ENCODE measurements at regions not wholly inside any gene's neighbourhood (a gene's known extent, or its start where the extent isn't known, plus 50 kb on each side); places are given as distances from the start of the nearest gene placed in this dataset.
A peak's percentile ranks its signal among the peaks of the same experiment; 100 is the strongest.

DNA sequence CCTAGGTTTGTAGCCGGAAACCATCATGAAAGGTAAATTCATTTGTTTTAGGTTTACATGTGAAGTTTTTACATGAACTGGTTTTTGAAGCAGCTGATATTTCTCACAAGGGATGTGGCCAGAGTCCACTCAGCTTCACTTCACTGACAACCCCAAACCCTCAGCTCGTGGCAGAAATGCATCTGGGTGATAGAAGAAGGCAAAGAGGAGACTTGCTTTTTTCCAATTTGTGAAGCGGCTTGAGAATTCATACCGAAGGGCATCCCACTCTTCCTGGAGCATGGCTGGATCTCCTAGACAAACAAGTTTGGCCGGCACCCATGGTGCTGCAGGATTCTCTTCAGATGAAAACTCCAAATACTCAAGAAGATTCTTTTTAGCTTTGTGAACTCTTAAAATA, 392.8 kb upstream of the CNR1 start:
- no peak for DNase-seq

DNA sequence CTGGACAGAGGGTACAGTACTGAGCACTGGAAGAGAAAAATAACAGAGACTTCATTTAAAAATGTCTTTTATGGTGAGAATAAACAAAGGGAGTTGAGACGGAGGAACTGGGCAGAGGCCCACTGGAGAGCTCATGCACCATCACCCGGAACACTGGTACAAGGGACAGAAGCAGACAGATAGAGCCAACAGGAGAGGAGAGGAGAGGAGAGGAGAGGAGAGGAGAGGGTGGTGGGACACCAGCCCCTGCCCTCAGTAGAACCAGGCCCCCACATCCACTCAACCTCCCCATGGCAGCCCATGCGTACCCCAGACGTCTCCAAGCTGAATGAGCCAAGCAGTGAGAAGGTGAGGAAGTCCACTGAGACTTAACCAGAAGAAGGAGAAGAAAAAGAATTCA, 390.5 kb upstream of the CNR1 start:
- no peak for DNase-seq

DNA sequence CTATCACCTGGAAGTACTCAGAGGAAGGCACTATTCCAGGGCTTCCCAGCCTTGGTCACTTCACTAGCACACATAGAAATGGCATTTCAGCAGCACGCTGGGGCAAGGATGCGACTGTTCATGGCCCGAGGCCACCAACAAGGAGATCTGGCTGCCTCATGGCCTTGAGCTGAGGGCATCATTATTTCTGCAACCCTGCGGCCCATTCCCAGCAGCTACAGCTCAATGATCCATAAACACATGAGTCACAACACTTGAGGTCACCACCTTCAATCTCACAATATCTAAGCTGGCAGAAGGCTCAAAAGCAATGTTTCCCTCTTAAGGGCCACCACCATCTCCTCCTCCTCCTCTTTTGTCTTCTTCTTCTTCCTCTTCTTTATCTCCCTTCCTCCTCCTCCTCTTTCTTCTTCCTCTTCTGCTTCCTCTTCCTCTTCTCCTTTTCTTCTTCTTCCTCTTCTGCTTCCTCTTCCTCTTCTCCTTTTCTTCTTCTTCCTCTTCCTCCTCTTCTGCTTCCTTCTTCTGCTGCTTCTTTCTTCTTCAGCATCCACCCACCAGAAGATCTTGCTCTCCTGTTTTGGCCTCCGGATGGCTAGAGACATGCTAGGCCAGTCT, 382.9 kb upstream of the CNR1 start:
- no peak for DNase-seq

DNA sequence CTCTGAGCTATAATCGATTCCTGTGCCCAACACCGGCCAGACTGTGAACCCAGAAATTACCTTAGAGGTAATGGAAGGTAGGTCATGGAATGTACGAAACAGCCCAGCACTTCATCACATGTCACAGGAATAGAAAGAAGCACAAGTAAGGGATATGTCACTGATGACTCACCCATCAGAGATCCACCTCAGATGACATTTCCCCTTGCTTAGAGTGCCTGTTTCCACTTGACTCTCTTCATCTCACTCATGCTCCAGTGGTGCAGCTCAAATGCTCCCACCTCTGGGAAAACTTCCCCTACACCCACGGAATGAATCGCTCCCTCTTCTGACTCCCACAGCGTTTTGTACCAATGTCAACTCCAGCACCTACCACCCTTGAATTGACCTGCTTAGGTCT, 381.6 kb upstream of the CNR1 start:
- no peak for DNase-seq

DNA sequence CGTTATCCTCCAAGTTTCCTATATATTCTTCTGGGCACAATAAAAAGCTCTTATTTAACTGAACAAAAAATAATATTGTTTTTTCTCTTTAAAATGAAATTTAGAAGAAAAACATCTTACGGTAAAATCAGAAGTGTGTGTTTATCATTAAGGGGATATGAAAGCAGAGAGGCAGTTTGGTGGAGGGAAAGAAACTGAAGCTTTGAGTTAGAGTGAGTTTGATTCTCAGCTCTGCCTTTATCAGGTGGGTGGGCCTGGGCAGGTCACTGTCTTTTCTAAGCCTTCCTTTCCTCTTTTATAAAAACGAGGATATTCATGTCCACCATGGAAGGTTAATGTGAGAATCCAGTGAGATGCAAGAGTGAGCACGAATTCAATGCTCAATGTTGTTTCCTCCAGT, 379.8 kb upstream of the CNR1 start:
- no peak for DNase-seq

DNA sequence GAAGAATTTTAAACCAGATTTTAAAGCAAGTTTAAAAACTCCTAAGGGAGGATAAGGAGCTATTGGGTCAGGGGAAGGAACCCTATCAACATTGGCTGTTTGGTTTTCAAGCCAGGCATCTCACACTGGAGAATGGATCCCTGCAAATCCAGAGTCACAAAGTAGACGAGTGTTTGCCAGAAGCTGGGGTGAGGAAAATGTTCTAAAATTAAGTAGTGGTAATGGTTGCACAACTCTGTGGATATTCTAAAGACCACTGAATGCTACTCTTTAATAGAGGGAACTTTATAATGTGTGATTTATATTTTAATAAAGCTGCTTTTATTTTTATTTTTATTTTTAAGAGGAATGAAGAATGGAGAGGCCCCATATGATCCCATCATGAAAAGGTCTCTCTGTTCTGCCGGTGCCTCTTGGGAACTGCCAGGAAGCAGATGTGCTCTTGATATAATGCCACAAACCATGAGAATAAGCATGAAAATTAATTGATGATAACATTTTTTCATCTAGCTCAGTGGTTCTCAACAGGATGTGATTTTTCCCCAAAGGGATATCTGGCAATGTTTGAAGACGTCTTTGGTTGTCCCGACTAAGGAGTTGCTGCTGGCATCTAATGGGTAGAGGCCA, 379.0 kb upstream of the CNR1 start:
- no peak for DNase-seq

DNA sequence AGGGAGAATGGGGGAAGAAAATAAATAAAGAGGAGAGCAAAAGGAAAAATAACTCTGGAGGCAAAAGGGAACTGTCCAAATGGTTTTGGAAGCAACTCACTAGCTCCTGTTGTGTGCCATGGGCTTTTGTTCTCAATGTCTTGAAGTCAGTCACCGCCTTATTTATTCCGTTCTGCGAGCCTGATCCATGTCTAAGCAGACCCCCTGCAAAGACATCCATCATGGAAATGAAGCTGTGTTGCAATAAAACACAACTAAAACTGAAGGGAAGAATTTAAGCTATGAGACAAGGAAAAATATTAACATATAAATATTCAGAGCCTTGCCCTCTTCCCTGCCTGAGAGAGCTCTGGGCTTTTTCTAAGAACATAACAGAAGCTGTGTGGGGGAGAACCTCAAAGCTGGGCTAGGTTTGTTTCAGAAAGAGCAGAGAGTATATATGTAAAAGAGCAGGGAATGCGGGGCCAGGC, 373.2 kb upstream of the CNR1 start:
- no peak for DNase-seq

DNA sequence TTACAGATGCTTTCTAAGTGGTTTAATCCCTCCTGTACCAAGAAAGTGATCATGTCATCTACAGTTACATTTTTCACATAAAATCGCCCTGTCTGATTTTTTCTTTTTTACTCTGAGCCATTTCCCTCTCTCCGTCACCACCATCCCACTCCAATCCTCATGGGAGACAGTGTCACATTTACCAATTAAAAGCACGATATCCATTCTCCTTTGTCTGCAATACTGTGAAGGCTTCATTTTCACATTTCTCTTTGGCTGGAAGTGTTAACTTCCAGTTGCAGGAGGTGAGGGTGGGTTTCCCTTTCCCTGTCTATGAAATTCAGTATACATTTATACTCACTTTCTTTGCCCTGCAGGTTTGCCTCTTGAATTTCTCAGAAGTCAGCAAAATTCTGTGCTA, 372.7 kb upstream of the CNR1 start:
- no peak for DNase-seq

DNA sequence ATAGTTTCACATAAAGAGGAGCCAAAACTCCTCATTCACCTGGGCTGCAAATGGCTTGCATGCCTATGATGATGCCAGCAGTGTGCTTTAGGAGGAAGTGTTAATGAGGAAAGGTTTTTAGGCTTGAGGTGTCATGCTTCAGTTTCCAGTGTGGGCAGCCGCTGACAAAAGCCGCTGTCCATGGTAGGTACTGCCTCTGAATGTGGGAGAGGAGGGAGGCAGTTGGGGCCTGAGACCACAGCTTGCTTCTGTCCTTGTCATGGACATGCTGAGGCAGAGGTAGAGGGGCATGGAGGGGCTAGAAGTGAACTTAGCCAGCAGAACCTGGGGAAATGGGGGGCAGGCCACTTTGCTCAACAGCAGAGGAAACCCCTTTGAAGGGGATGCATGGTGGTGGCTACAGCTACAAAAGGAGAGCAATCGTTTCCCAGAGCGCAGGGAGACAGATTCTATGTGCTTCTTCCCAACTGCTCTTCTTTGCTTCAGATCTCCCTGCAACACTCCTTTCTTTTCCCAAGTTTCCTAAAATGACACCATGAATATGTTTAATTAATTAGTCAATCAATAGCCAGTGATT, 372.1 kb upstream of the CNR1 start:
- no peak for DNase-seq

DNA sequence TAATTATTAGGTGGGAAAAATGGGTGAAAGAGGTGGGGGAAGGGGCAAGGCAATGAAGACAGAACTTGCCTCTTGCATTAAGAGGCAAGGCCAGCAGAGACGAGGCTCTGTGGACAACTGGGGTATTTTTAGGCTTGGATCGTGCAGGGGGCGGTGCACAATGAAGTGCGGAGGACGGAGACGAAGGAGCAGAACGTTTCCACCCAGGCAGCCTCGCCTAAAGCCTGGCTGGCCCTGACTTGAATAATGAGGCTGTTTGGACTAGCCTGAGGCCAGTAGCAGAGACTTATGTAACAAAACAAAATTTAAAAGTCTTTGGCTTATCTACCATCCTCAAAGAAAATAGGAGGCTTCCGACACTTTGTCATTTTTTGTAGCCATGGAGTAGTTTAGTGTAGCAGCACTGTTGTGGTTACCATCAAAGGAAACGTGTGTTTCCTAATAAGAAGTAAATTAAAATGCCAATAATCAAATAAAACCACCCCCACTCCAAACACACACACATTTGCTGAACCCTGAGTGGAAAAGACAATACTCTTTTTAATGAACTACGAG, 370.0 kb upstream of the CNR1 start:
- no peak for DNase-seq

DNA sequence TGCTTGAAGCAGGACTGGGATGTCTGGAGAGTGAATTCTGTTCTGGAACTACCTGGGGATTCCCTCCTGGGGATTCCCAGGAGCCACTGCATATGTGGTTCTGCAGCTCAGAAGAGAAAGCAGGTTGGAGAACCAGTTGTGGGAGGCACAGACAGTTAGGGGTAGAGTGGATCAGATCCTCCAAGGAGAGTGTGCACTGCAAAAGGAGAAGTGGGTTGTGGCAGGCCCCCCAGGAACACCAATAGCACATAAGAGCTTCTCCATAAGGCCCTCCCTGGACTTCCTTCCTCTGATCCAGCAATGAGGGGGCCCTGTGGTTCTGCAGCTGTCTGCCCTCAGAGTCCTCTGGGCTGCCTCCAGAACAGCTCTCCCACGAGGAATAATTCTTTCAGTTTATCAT, 369.2 kb upstream of the CNR1 start:
- peak; percentile 71 for DNase-seq

DNA sequence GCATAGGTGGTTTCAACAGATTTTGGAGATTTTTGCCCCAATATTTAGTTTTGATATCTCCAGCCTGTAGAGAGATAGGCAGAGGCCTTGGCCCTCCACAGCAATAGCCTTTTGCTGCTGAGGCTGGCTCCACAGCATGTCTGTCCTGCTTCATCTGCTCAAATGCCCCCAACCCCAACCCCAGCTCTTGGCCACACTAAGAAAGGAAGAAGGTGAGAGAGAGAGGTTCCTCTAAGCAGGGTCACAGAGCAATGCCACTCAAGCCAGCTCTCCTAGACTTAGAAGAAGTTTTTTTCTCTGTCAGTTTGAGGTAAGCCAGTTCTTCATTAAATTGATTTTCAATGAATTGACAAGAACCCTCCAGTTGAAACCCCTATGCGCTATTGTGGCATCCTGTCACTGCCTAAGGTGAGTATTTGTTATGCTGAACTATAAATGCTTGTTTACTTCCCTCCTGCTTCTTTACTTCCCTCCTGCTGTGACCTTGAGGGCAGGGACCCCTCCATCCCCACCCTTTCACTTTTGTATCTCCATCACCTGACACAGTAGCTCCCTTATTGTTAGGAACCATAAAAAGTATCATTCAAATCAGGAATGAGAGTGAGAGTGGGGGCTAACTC, 366.2 kb upstream of the CNR1 start:
- DNase-seq: no peak

DNA sequence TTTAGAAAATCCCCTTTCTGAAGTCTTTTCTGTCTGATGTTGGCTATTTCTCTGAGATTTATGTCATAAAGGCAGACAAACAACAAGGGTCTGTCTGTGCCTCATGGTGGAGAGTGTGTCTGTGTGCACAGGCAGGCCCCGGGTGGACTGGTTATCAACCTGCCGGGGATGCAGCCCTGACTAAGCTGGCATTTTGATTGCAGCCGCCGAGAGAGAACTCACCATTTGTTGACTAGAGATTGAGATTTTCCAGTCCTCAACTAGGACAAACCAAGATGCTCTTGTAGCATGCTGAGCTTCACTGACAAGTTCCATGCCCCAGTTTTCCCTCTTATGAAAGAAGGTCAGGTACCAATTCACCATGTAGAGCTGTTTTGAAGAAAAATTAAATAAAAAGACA, 363.6 kb upstream of the CNR1 start:
- DNase-seq: no peak

DNA sequence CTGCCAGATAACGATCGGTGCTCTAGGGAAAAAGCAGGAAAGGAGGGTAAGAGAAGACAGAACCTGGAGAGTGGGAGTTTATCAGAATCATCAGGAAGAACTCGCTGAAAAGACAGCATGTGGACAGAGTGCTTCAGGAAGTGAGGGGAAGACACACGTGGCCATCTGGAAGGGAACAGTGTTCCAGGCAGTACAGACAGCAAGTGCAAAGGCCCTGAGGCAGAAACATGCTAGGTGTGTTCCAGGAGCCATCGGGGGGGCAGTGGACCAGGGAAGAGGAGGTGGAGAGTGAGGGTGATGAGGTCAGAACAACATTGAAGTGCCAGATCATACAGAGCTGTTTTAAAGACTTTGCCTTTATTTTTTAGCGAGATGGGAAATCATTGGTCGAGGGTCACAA, 354.3 kb upstream of the CNR1 start:
- DNase-seq: no peak

DNA sequence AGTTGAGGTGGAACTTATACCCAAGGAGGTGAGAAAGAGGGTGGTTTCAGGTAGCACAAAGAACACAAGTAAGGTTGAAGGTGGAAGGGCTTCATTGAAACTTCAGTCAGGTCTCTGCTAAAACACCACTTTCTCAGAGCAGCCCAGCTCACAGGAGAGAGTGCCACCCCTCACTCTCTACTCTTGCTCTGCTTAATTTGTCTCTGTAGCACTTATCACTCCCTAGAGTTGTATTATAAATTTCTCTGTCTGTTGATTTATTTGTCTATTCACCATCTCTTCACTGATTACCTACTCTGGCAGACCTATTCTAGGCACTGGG, 353.8 kb upstream of the CNR1 start:
- DNase-seq: no peak

DNA sequence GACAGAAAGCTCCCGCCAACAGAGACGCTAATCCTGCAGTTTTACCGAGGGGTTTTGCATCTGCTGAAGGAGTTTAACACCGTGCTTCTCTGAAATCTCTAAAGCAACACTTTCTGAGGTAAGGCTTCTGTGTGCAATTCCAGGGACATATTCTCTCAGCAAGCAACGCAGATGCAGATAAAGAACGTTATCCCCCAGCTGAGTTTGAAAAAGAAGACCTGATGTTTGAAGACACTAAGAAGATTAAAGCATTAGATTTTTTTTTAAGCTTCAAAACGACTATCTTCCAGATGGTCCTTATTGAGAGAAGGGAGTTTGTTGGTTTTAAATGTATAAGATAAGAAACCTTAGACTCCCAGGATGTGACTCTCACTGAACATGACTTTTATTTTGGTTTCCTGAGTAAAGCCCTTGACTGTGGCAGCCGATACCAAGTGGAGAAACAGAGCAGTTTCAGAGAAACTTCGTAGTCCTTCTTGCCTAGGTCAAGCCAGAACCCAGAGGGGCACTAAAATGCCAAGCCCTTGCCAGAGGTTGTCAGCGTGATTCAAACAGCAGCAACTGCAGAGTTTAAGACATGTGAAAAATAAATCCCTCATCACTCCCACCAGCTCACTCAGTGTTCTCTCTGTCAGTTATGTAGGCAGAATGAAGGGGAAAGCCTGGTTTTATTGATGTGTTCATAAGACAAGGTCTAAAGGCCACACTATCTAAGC, 353.3 kb upstream of the CNR1 start:
- DNase-seq: no peak

DNA sequence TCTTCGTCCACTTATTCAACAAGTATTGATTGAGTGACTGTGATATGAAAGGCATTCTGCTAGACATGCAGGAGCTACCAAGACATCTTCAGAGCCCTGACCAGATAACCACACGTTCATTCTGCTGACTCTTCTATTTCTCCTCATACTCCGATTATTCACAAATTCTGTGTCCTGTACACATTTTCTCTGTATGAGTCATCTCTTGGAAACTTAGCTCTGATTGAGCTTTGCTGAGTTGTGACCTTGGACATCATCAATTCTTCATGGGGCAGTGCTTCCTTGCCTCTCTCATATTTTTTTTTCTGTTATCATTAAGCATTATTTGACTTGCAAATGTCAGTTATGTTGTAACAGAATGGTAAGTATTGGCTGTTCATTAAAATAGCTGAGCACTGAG, 351.6 kb upstream of the CNR1 start:
- DNase-seq: no peak

DNA sequence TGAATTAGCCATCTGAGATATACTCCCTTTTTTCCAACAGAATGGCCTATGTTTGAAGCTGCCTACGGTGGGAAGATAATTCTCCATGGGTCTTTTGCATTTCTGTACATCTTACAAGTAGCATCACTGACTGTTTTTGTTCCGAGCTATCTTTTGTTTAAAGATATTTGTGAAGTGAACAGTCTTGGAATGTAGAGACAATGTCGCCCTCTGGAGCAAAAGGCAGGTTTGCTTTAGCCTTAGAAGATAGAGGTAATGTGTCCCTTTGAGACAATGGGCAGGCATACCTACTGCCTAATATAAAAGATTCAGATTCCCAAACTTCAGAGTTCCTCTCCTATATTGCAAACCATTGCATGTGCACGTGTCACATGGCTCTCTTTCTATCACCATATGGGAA, 347.8 kb upstream of the CNR1 start:
- no peak for DNase-seq

DNA sequence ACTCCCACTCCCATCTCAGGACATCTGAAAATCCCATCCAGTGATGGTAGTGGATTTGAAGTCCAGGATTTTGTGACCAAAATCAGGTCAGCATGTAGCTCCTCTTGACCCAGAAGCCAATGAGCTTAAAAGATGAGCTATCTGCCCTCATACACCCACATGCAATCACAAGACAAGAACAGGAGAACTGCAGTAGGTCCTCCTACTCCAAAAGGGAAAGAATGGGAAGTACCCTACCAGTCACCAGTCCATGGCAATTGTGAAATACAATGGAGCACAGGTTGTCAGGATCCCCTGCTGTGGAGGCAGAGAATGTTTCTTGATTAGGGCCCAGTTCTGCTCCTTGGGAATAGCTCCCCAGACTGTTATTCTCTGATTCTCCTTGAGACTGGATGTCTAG, 347.3 kb upstream of the CNR1 start:
- DNase-seq: no peak

DNA sequence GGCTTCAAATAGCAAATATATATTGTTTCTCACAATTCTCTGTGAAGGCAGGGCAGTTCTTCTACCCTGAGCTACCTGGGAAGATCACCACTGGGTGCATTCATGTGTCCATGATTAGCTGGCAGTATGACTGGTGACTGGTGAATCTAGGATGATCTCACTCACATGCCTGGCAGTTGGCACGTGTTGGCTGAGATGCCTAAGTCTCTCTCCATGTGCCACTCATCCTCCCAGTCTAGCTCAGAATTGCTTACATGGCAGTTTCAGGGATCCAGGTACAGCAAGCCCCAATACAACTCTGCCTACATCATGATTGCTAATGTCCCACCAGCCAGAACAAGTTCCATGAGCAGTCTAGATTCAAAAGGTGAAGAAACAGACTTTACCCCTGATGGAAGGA, 346.8 kb upstream of the CNR1 start:
- DNase-seq: no peak

DNA sequence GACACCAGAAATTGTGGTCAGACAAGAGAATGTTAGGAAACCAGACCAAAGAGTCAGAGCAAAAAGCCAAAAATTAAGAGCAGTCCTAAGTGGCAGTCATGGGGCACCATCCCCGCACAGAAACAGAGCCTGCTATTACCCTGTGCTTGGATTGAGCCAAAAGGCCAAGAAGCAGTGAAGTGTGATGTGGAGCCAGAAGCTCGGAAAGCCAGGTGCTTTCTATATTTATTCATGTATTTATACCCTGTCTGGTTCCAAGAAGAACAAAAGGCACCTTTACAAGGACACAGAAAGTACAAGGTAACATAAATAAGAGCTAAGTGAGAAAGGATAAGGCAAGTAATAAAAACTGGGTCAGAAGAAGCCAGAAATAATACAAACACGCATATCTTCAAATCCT, 336.2 kb upstream of the CNR1 start:
- no peak for DNase-seq

DNA sequence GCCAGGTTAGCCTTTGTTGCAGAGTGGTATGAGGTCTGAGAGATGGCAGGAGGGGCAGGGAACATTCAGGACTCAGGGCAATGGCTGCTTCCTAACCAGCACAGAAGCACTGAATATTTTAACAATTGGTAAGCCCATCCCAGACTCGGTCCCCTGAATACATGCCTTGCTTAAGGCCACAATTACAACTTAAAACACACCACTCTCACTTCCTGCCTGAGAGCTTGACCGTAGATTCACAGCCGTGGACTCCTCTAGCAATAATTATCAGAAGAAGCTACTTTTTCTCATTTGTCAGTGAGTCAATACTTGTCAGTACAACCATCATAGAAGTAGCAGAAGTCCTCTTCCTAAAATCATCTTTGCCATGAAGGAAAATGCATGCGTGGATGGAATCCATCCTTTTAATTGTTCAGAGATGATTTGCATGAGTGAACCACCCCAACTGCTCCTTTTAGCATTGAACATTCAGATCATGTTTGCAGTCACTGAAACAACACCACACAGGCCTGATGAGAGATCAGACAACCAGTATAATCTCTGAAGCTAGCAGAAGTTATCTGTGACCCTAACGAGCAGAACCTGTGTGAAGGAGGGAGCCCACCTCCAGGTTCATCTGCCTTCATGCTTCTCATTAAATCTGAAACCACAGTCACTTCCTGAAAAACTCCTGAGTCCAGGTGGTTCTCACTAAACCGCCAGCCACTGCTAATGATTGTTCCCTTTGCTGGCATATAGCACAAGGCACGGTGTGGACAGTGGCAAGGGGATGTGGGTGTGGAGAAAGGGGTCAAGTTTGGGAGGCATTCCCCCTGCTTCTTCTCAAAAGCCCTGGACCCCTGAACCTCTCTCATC, 333.9 kb upstream of the CNR1 start:
- DNase-seq: no peak

DNA sequence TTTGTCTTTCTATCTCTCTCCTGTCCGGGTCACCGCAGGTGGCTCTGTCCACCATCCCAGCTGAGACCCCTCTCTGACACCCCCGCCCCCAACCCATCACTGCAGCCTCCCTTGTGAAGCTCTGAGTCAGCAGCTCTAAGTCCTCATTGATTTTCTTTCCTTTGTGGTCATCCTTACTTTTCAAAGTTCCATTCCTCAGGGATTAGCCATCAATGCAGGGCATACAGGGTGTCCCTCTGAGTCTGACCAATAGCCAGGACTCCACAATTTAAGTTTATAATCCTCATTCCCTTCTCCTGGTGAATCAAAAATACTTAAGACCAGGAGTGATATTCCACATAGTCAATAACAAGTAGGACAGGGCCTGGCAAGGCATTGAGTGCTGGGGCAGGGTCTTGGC, 333.3 kb upstream of the CNR1 start:
- no peak for DNase-seq
